ENCODE measurements at regions not wholly inside any gene's neighbourhood (a gene's known extent, or its start where the extent isn't known, plus 50 kb on each side); places are given as distances from the start of the nearest gene placed in this dataset.

GRCh38 chr12:84653482-84653881 lies 259.1 kb downstream of the SLC6A15 start:
- H3K9me3 Mint-ChIP-seq (ENCODE audit: low read depth, unreplicated experiment), result no peaks in the 10 kb centered on the region
- H3K4me1 Mint-ChIP-seq (ENCODE audit: low read depth, unreplicated experiment), result no peaks in the 10 kb centered on the region
- no peak for TF ChIP-seq CTCF (IDR thresholded peaks at IDR 0.05; ENCODE audit: unreplicated experiment)
- H3K27me3 Mint-ChIP-seq (ENCODE audit: unreplicated experiment), result no peaks in the 10 kb centered on the region
- intact Hi-C loops (cut with micrococcal nuclease; ENCODE audit: unreplicated experiment), result no loop called here
- H3K36me3 Mint-ChIP-seq (ENCODE audit: insufficient read depth, unreplicated experiment), result no peaks in the 10 kb centered on the region
- CTCF ChIA-PET, result no interaction called here
- DNase-seq, result no peak
- no TSS peak for BruUV-seq (replicated peaks)
- H3K27ac Mint-ChIP-seq (ENCODE audit: unreplicated experiment), result no peak overlapping the region
- H3K4me3 Mint-ChIP-seq (ENCODE audit: low read depth, unreplicated experiment), result no peak overlapping the region

- no peaks in the 10 kb centered on the region for H3K4me1 Mint-ChIP-seq (ENCODE audit: low read depth, unreplicated experiment)
- CTCF ChIA-PET, result no interaction called here
- no TSS peak for BruUV-seq (replicated peaks)
- intact Hi-C loops (cut with micrococcal nuclease; ENCODE audit: unreplicated experiment), result no loop called here
- no peak overlapping the region for H3K27ac Mint-ChIP-seq (ENCODE audit: unreplicated experiment)
- H3K9me3 Mint-ChIP-seq (ENCODE audit: low read depth, unreplicated experiment), result no peaks in the 10 kb centered on the region
- no peak overlapping the region for H3K4me3 Mint-ChIP-seq (ENCODE audit: low read depth, unreplicated experiment)
- H3K27me3 Mint-ChIP-seq (ENCODE audit: unreplicated experiment), result no peaks in the 10 kb centered on the region
- H3K36me3 Mint-ChIP-seq (ENCODE audit: insufficient read depth, unreplicated experiment), result no peaks in the 10 kb centered on the region
- TF ChIP-seq CTCF (IDR thresholded peaks at IDR 0.05; ENCODE audit: unreplicated experiment), result no peak
- no peak for DNase-seq
These were observed 264.2 kb downstream of the SLC6A15 start for GRCh38 chr12:84648425-84648824.

GRCh38 chr12:84644908-84645307 lies 267.7 kb downstream of the SLC6A15 start:
- no peak overlapping the region for H3K4me3 Mint-ChIP-seq (ENCODE audit: low read depth, unreplicated experiment)
- CTCF ChIA-PET, result no interaction called here
- H3K4me1 Mint-ChIP-seq (ENCODE audit: low read depth, unreplicated experiment), result no peaks in the 10 kb centered on the region
- no peaks in the 10 kb centered on the region for H3K27me3 Mint-ChIP-seq (ENCODE audit: unreplicated experiment)
- H3K36me3 Mint-ChIP-seq (ENCODE audit: insufficient read depth, unreplicated experiment), result no peaks in the 10 kb centered on the region
- no peak for TF ChIP-seq CTCF (IDR thresholded peaks at IDR 0.05; ENCODE audit: unreplicated experiment)
- DNase-seq, result no peak
- H3K27ac Mint-ChIP-seq (ENCODE audit: unreplicated experiment), result no peak overlapping the region
- no TSS peak for BruUV-seq (replicated peaks)
- intact Hi-C loops (cut with micrococcal nuclease; ENCODE audit: unreplicated experiment), result no loop called here
- H3K9me3 Mint-ChIP-seq (ENCODE audit: low read depth, unreplicated experiment), result no peaks in the 10 kb centered on the region

- CTCF ChIA-PET, result no interaction called here
- no peak for DNase-seq
- intact Hi-C loops (cut with micrococcal nuclease; ENCODE audit: unreplicated experiment), result no loop called here
- no peaks in the 10 kb centered on the region for H3K27me3 Mint-ChIP-seq (ENCODE audit: unreplicated experiment)
- H3K4me1 Mint-ChIP-seq (ENCODE audit: low read depth, unreplicated experiment), result no peaks in the 10 kb centered on the region
- H3K36me3 Mint-ChIP-seq (ENCODE audit: insufficient read depth, unreplicated experiment), result no peaks in the 10 kb centered on the region
- TF ChIP-seq CTCF (IDR thresholded peaks at IDR 0.05; ENCODE audit: unreplicated experiment), result no peak
- H3K4me3 Mint-ChIP-seq (ENCODE audit: low read depth, unreplicated experiment), result no peak overlapping the region
- no peak overlapping the region for H3K27ac Mint-ChIP-seq (ENCODE audit: unreplicated experiment)
- no TSS peak for BruUV-seq (replicated peaks)
- H3K9me3 Mint-ChIP-seq (ENCODE audit: low read depth, unreplicated experiment), result no peaks in the 10 kb centered on the region
These were observed 268.6 kb downstream of the SLC6A15 start for GRCh38 chr12:84643993-84644392.
